Tibial nerve (tissue), 4 donors: ENCODE measurements at regions not wholly inside any gene's neighbourhood (a gene's known extent, or its start where the extent isn't known, plus 50 kb on each side); places are given as distances from the start of the nearest gene placed in this dataset.

Experiments
- EP300 ChIP-seq, 2 donors: sonication (generic); formaldehyde crosslinking; IDR thresholded peaks; one replicate each; pipeline ENCODE4 v1.6.1; 2017; ENCODE audit warnings: antibody characterized with exemption in 2 of 2, mild to moderate bottlenecking in 1 of 2
- TF ChIP-seq, protein P1 (sequence below), 5 experiments: fragments of 200-600 bp in 3 of 5; fragments of 450-650 bp in 2 of 5; sonication (generic) in 3 of 5; IDR thresholded peaks; one replicate each; pipeline ENCODE4 v1.5.1; 2016 to 2019; ENCODE audit warnings: antibody characterized with exemption in 5 of 5, mild to moderate bottlenecking in 3 of 5, moderate library complexity in 2 of 5

- TF ChIP-seq EP300 (IDR thresholded peaks at IDR 0.05) = no peak
- TF ChIP-seq, protein P1, sequence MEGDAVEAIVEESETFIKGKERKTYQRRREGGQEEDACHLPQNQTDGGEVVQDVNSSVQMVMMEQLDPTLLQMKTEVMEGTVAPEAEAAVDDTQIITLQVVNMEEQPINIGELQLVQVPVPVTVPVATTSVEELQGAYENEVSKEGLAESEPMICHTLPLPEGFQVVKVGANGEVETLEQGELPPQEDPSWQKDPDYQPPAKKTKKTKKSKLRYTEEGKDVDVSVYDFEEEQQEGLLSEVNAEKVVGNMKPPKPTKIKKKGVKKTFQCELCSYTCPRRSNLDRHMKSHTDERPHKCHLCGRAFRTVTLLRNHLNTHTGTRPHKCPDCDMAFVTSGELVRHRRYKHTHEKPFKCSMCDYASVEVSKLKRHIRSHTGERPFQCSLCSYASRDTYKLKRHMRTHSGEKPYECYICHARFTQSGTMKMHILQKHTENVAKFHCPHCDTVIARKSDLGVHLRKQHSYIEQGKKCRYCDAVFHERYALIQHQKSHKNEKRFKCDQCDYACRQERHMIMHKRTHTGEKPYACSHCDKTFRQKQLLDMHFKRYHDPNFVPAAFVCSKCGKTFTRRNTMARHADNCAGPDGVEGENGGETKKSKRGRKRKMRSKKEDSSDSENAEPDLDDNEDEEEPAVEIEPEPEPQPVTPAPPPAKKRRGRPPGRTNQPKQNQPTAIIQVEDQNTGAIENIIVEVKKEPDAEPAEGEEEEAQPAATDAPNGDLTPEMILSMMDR (IDR thresholded peaks at IDR 0.05) = no peak
Measured at GRCh38 chr20:23138226-23138625, 52.1 kb upstream of the CD93 start.
